ENCODE measurements at regions not wholly inside any gene's neighbourhood (a gene's known extent, or its start where the extent isn't known, plus 50 kb on each side); places are given as distances from the start of the nearest gene placed in this dataset.

DNA sequence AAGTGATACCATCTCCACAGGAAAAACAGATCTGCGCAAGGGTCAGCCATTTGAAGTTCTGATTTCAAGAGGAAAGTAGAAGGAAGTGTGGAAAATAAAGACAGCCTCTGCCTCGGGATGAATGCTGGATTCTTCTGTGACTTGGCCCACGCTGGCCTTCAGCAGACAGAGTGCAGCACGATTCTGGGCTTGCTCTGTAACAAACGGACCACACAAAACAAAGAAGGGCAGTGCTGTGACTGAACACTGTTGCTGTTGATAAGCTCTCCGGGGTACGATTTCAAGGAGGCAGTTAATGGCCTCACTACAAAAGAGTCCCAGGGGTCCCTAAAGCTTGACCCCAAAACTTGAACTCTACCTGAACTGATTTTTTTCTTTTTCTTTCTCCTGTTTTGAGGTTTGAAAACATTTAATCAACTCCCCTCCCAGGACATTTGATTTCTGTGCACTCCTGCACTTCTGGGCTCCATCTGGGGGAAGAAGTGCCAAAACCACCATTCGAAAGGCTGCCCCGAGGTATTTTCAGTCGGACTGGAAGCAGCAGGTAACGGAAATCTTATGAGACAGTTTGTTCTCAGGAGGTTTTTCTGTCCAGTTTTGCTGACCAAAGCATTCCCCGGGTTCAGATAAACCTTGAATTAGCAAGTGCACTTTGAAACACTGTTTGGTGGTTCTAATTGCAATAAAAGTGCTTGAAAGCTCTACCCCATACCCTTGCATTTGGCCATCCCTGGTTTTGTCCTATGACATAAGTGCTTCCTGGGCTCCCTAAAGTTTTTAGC, 189.6 kb downstream of the MYLK4 start:
- H3K4me1 ChIP-seq (ENCODE audit: control insufficient read depth, low read length) = no peaks in the 10 kb centered on the region
- H3K4me3 ChIP-seq (ENCODE audit: low read length) = no peak overlapping the region
- no peak overlapping the region for H3K27ac ChIP-seq (ENCODE audit: low read depth, low read length)
- no peak overlapping the region for H3K4me2 ChIP-seq (ENCODE audit: low read length)
- H3K9me2 ChIP-seq (replicated peaks; ENCODE audit: control insufficient read depth, low read length) = no peaks in the 10 kb centered on the region
- peaks cover 5% of the 10 kb centered on the region; the same call in 1 of the 2 replicates for H3K27me3 ChIP-seq (ENCODE audit: control insufficient read depth, low read length)
- H3K36me3 ChIP-seq (ENCODE audit: control insufficient read depth, low read length) = no peaks in the 10 kb centered on the region
- no peaks in the 10 kb centered on the region for H3K9me3 ChIP-seq (ENCODE audit: control insufficient read depth, insufficient read depth, low read length)
- no peak for TF ChIP-seq EZH2phosphoT487 (IDR thresholded peaks at IDR 0.05; ENCODE audit: borderline replicate concordance, low read length)
- TF ChIP-seq, protein P1, sequence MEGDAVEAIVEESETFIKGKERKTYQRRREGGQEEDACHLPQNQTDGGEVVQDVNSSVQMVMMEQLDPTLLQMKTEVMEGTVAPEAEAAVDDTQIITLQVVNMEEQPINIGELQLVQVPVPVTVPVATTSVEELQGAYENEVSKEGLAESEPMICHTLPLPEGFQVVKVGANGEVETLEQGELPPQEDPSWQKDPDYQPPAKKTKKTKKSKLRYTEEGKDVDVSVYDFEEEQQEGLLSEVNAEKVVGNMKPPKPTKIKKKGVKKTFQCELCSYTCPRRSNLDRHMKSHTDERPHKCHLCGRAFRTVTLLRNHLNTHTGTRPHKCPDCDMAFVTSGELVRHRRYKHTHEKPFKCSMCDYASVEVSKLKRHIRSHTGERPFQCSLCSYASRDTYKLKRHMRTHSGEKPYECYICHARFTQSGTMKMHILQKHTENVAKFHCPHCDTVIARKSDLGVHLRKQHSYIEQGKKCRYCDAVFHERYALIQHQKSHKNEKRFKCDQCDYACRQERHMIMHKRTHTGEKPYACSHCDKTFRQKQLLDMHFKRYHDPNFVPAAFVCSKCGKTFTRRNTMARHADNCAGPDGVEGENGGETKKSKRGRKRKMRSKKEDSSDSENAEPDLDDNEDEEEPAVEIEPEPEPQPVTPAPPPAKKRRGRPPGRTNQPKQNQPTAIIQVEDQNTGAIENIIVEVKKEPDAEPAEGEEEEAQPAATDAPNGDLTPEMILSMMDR (IDR thresholded peaks at IDR 0.05; ENCODE audit: low read depth, low read length, poor library complexity, severe bottlenecking) = no peak
- no peaks in the 10 kb centered on the region for H3F3A ChIP-seq (ENCODE audit: control insufficient read depth, insufficient read depth)
- H4K20me1 ChIP-seq (ENCODE audit: control insufficient read depth, insufficient read depth, low read depth, low read length) = no peaks in the 10 kb centered on the region
- no peaks in the 10 kb centered on the region for H3K79me2 ChIP-seq (ENCODE audit: control insufficient read depth, low read length)

DNA sequence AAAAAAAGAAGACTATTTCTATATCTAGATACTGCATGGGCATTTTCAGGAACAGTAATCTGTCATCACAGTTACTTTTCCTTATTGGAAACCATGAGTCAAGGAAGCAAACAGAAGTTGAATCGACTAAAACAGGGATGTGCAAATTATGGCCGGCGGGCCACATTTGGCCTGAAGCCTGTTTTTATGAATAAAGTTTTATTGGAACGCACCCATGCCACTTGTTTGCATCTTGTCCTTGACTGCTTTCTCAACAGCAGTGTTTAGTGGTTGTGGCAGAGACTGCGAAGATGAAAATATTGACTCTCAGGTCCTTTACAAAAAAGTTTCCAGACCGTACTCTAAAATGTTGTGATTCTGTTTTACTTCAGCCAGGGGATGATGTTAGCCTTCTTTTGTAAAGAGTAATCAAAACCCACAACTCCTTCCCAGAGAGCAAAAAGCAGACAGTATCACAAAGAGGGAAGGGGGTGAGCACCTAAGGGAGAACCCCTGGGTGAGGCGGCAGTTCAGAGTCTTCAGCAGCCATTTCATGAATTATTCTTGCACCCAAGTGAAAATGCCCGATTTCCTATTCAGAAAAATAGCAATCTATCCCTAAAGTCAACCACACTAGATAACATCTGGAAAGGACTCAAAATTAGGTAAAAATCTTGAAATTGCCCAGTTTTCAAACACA, 190.4 kb downstream of the MYLK4 start:
- Histone ChIP-seq H3K9me2 (replicated peaks; ENCODE audit: control insufficient read depth, low read length) (no peaks in the 10 kb centered on the region), H3F3A (ENCODE audit: control insufficient read depth, insufficient read depth) (no peaks in the 10 kb centered on the region), H3K36me3 (ENCODE audit: control insufficient read depth, low read length) (no peaks in the 10 kb centered on the region), H3K27me3 (ENCODE audit: control insufficient read depth, low read length) (peaks cover 5% of the 10 kb centered on the region; the same call in 1 of the 2 replicates), H3K9me3 (ENCODE audit: control insufficient read depth, insufficient read depth, low read length) (no peaks in the 10 kb centered on the region), H3K4me1 (ENCODE audit: control insufficient read depth, low read length) (no peaks in the 10 kb centered on the region), H4K20me1 (ENCODE audit: control insufficient read depth, insufficient read depth, low read depth, low read length) (no peaks in the 10 kb centered on the region), H3K79me2 (ENCODE audit: control insufficient read depth, low read length) (no peaks in the 10 kb centered on the region), H3K27ac (ENCODE audit: low read depth, low read length) (no peak overlapping the region), H3K4me3 (ENCODE audit: low read length) (no peak overlapping the region), H3K4me2 (ENCODE audit: low read length) (no peak overlapping the region)
- TF ChIP-seq, protein P1 (IDR thresholded peaks at IDR 0.05; ENCODE audit: low read depth, low read length, poor library complexity, severe bottlenecking) = no peak
- TF ChIP-seq EZH2phosphoT487 (IDR thresholded peaks at IDR 0.05; ENCODE audit: borderline replicate concordance, low read length) = no peak

DNA sequence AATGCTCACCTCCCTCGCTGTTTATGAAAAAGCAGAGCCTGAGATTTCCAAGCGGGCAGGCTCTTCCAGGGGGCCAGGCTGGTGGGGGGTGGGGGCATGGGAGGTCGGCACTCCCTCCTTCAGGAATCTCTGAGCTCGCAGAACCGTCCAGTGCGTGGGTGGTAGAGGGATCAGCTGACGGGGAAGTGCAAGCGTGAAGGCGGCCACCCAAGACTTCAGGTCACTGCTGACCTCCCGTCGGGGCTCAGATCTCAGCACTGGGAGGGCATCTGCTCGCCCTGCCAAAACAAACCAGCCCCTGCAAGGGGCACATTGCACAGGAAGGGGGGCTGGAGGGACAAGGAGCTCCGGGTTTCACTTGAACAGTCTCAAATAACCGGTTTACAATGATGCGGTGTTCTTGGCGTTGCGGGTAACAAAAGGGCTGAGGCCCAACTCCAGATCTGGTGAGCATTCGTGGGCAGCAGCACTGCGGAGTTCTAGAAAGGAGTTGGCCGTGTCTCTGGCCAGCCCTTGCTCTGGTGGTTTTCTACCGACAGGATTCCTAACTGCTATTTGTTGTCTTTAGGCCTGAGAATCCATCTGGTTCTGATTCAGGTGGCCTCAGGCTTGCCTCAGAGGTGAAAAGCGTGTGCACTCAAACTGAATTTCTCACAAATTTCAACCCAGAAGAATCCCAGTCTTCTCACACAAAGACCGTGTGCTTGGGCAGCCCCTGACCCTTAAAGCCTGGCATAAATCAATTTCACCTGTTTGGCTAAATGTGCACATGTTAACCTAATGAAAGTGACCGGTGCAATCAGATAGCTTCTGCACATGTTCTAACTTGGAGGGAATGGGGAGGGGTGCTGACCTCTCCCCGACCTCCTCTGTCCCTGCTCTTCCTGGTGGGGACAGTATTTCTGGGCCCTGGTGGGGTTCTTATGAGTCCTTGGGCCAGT, 191.6 kb downstream of the MYLK4 start:
- no peak overlapping the region for H3K4me2 ChIP-seq (ENCODE audit: low read length)
- no peaks in the 10 kb centered on the region for H3K9me3 ChIP-seq (ENCODE audit: control insufficient read depth, insufficient read depth, low read length)
- H3F3A ChIP-seq (ENCODE audit: control insufficient read depth, insufficient read depth) = no peaks in the 10 kb centered on the region
- H3K4me3 ChIP-seq (ENCODE audit: low read length) = no peak overlapping the region
- no peak overlapping the region for H3K27ac ChIP-seq (ENCODE audit: low read depth, low read length)
- H3K9me2 ChIP-seq (replicated peaks; ENCODE audit: control insufficient read depth, low read length) = no peaks in the 10 kb centered on the region
- no peaks in the 10 kb centered on the region for H3K79me2 ChIP-seq (ENCODE audit: control insufficient read depth, low read length)
- H3K36me3 ChIP-seq (ENCODE audit: control insufficient read depth, low read length) = no peaks in the 10 kb centered on the region
- peaks cover 5% of the 10 kb centered on the region; the same call in 1 of the 2 replicates for H3K27me3 ChIP-seq (ENCODE audit: control insufficient read depth, low read length)
- H3K4me1 ChIP-seq (ENCODE audit: control insufficient read depth, low read length) = no peaks in the 10 kb centered on the region
- H4K20me1 ChIP-seq (ENCODE audit: control insufficient read depth, insufficient read depth, low read depth, low read length) = no peaks in the 10 kb centered on the region
- TF ChIP-seq, protein P1 (IDR thresholded peaks at IDR 0.05; ENCODE audit: low read depth, low read length, poor library complexity, severe bottlenecking) = no peak
- TF ChIP-seq EZH2phosphoT487 (IDR thresholded peaks at IDR 0.05; ENCODE audit: borderline replicate concordance, low read length) = no peak

Measured in DOHH2 (cell line).